ENCODE measurements at regions not wholly inside any gene's neighbourhood (a gene's known extent, or its start where the extent isn't known, plus 50 kb on each side); places are given as distances from the start of the nearest gene placed in this dataset.
A peak's percentile ranks its signal among the peaks of the same experiment; 100 is the strongest.

GRCh38 chr2:166614029-166614428 lies 120.0 kb upstream of the SCN7A start:
- Mint-ChIP-seq H3K27ac (no peak overlapping the region), H3K36me3 (ENCODE audit: low read depth) (peaks cover 3% of the 10 kb centered on the region; the same call in 2 of the 3 replicates), H3K4me3 (no peak overlapping the region), H3K27me3 (ENCODE audit: insufficient read depth, low read depth, poor library complexity) (peaks cover 7% of the 10 kb centered on the region), H3K9me3 (peaks cover 13% of the 10 kb centered on the region), H3K4me1 (peaks cover 31% of the 10 kb centered on the region)
- peaks cover 16% of the 10 kb centered on the region for H3K4me1 ChIP-seq (ENCODE audit: insufficient read depth)
- H3F3A ChIP-seq (replicated peaks; ENCODE audit: low read depth): peaks cover 5% of the 10 kb centered on the region; the same call in 1 of the 2 replicates
- H3K27ac ChIP-seq (ENCODE audit: low read depth): no peak overlapping the region
- no peaks in the 10 kb centered on the region for H3K36me3 ChIP-seq (ENCODE audit: insufficient read depth)
- H2AFZ ChIP-seq: no peak overlapping the region
- no peaks in the 10 kb centered on the region for H4K20me1 ChIP-seq (replicated peaks; ENCODE audit: insufficient read depth)
- H3K4me2 ChIP-seq: no peak overlapping the region
- TF ChIP-seq, protein P1, sequence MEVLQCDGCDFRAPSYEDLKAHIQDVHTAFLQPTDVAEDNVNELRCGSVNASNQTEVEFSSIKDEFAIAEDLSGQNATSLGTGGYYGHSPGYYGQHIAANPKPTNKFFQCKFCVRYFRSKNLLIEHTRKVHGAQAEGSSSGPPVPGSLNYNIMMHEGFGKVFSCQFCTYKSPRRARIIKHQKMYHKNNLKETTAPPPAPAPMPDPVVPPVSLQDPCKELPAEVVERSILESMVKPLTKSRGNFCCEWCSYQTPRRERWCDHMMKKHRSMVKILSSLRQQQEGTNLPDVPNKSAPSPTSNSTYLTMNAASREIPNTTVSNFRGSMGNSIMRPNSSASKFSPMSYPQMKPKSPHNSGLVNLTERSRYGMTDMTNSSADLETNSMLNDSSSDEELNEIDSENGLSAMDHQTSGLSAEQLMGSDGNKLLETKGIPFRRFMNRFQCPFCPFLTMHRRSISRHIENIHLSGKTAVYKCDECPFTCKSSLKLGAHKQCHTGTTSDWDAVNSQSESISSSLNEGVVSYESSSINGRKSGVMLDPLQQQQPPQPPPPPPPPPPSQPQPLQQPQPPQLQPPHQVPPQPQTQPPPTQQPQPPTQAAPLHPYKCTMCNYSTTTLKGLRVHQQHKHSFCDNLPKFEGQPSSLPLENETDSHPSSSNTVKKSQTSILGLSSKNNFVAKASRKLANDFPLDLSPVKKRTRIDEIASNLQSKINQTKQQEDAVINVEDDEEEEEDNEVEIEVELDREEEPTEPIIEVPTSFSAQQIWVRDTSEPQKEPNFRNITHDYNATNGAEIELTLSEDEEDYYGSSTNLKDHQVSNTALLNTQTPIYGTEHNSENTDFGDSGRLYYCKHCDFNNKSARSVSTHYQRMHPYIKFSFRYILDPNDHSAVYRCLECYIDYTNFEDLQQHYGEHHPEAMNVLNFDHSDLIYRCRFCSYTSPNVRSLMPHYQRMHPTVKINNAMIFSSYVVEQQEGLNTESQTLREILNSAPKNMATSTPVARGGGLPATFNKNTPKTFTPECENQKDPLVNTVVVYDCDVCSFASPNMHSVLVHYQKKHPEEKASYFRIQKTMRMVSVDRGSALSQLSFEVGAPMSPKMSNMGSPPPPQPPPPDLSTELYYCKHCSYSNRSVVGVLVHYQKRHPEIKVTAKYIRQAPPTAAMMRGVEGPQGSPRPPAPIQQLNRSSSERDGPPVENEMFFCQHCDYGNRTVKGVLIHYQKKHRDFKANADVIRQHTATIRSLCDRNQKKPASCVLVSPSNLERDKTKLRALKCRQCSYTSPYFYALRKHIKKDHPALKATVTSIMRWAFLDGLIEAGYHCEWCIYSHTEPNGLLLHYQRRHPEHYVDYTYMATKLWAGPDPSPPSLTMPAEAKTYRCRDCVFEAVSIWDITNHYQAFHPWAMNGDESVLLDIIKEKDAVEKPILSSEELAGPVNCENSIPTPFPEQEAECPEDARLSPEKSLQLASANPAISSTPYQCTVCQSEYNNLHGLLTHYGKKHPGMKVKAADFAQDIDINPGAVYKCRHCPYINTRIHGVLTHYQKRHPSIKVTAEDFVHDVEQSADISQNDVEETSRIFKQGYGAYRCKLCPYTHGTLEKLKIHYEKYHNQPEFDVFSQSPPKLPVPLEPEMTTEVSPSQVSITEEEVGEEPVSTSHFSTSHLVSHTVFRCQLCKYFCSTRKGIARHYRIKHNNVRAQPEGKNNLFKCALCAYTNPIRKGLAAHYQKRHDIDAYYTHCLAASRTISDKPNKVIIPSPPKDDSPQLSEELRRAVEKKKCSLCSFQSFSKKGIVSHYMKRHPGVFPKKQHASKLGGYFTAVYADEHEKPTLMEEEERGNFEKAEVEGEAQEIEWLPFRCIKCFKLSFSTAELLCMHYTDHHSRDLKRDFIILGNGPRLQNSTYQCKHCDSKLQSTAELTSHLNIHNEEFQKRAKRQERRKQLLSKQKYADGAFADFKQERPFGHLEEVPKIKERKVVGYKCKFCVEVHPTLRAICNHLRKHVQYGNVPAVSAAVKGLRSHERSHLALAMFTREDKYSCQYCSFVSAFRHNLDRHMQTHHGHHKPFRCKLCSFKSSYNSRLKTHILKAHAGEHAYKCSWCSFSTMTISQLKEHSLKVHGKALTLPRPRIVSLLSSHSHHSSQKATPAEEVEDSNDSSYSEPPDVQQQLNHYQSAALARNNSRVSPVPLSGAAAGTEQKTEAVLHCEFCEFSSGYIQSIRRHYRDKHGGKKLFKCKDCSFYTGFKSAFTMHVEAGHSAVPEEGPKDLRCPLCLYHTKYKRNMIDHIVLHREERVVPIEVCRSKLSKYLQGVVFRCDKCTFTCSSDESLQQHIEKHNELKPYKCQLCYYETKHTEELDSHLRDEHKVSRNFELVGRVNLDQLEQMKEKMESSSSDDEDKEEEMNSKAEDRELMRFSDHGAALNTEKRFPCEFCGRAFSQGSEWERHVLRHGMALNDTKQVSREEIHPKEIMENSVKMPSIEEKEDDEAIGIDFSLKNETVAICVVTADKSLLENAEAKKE (CRISPR knock-in tag; IDR thresholded peaks at IDR 0.05): no peak
- TF ChIP-seq EZH2phosphoT487 (IDR thresholded peaks at IDR 0.05; ENCODE audit: unreplicated experiment) (no peak), CTCF (conservative IDR thresholded peaks at IDR 0.05; ENCODE audit: low read depth in 2 of 2) (no peak), ZNF114 (CRISPR knock-in tag; IDR thresholded peaks at IDR 0.05) (no peak), NANOG (IDR thresholded peaks at IDR 0.05; ENCODE audit: borderline replicate concordance) (no peak), CREB1 (CRISPR knock-in tag; IDR thresholded peaks at IDR 0.05; ENCODE audit: low read depth) (no peak), STAT1 (IDR thresholded peaks at IDR 0.05; ENCODE audit: unreplicated experiment) (no peak), POLR2AphosphoS5 (IDR thresholded peaks at IDR 0.05; ENCODE audit: low read depth) (no peak), EZH2 (IDR thresholded peaks at IDR 0.05; ENCODE audit: low read depth, unreplicated experiment) (no peak), JUNB (IDR thresholded peaks at IDR 0.05; ENCODE audit: unreplicated experiment) (no peak), ETS1 (IDR thresholded peaks at IDR 0.05) (no peak), ZNF331 (CRISPR knock-in tag; IDR thresholded peaks at IDR 0.05; ENCODE audit: low read depth) (no peak)
- TF ChIP-seq, protein P2, sequence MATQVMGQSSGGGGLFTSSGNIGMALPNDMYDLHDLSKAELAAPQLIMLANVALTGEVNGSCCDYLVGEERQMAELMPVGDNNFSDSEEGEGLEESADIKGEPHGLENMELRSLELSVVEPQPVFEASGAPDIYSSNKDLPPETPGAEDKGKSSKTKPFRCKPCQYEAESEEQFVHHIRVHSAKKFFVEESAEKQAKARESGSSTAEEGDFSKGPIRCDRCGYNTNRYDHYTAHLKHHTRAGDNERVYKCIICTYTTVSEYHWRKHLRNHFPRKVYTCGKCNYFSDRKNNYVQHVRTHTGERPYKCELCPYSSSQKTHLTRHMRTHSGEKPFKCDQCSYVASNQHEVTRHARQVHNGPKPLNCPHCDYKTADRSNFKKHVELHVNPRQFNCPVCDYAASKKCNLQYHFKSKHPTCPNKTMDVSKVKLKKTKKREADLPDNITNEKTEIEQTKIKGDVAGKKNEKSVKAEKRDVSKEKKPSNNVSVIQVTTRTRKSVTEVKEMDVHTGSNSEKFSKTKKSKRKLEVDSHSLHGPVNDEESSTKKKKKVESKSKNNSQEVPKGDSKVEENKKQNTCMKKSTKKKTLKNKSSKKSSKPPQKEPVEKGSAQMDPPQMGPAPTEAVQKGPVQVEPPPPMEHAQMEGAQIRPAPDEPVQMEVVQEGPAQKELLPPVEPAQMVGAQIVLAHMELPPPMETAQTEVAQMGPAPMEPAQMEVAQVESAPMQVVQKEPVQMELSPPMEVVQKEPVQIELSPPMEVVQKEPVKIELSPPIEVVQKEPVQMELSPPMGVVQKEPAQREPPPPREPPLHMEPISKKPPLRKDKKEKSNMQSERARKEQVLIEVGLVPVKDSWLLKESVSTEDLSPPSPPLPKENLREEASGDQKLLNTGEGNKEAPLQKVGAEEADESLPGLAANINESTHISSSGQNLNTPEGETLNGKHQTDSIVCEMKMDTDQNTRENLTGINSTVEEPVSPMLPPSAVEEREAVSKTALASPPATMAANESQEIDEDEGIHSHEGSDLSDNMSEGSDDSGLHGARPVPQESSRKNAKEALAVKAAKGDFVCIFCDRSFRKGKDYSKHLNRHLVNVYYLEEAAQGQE (IDR thresholded peaks at IDR 0.05; ENCODE audit: unreplicated experiment): no peak
- peak; percentile 40 for DNase-seq (ENCODE audit: low spot score)
- H3K27me3 ChIP-seq (ENCODE audit: insufficient read depth): peaks cover 4% of the 10 kb centered on the region; the same call in 1 of the 2 replicates
- no peaks in the 10 kb centered on the region for H3K79me2 ChIP-seq (replicated peaks; ENCODE audit: insufficient read depth)
- H3K9me2 ChIP-seq (ENCODE audit: insufficient read depth): no peaks in the 10 kb centered on the region
- ATAC-seq: peak; percentile 34
- no peak overlapping the region for H3K4me3 ChIP-seq

All from GM23338 (cell line).